GM12892 (cell line): ENCODE measurements at regions not wholly inside any gene's neighbourhood (a gene's known extent, or its start where the extent isn't known, plus 50 kb on each side); places are given as distances from the start of the nearest gene placed in this dataset.

Source experiments
- DNase-seq: peaks from one replicate; pipeline ENCODE4 v3.0.0; 2011; ENCODE audit not compliant: insufficient read length
- FAIRE-seq: peaks from 2 replicates; lab custom pipeline; 2011; peaks lifted over from hg19 to GRCh38; lab: Jason Lieb, UNC
- POLR2A ChIP-seq: IDR thresholded peaks from 2 replicates; pipeline ENCODE4 v1.6.1; 2011; ENCODE audit warnings: low read depth, low read length, control low read depth
- POLR2AphosphoS5 ChIP-seq: IDR thresholded peaks from 2 replicates; pipeline ENCODE4 v1.6.1; 2011; ENCODE audit warnings: low read depth, low read length, control low read depth
- TAF1 ChIP-seq: IDR thresholded peaks from 2 replicates; pipeline ENCODE4 v1.6.1; 2011; ENCODE audit warnings: low read depth, mild to moderate bottlenecking, control low read depth, low read length, borderline replicate concordance

DNA sequence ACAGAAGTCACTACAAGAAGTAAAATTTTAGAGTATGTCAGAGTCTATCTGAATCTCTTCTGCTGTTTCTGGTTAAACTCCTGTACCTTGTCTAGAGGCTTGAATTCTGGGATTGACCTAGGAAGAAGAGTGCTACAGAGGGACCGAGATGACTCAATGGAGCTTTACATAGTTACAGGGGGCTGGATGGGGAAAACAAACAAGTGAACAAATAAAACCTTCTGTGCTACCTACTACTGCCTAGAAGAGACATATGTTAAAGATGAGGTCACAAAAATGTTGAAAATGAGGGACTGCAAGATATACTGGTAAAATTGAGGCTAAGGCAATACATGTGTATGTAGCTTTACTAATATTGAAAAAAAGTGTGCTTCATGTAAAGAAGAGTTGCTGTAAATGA lies 265.4 kb upstream of the TFPI start:
- FAIRE-seq: no peak
- TF ChIP-seq POLR2AphosphoS5 (no peak), TAF1 (no peak), POLR2A (no peak)
- DNase-seq: no peak

DNA sequence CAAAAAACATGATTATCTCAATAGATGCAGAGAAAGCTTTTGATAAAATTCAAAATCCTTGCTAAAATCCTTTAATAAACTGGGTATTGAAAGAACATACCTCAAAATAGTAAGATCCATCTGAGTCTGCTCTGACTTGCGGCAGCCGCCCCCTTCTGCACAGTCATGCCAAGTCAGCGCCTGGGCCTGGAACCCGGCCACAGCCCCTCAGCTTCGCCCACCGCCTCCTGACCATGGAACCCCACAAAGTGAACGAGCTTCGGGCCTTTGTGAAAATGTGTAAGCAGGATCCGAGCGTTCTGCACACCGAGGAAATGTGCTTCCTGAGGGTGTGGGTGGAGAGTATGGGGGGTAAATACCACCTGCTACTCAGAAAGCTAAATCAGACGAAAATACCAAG lies 270.9 kb upstream of the TFPI start:
- no peak for DNase-seq
- no peak for TF ChIP-seq POLR2AphosphoS5
- TF ChIP-seq TAF1: no peak
- no peak for TF ChIP-seq POLR2A
- FAIRE-seq: no peak

DNA sequence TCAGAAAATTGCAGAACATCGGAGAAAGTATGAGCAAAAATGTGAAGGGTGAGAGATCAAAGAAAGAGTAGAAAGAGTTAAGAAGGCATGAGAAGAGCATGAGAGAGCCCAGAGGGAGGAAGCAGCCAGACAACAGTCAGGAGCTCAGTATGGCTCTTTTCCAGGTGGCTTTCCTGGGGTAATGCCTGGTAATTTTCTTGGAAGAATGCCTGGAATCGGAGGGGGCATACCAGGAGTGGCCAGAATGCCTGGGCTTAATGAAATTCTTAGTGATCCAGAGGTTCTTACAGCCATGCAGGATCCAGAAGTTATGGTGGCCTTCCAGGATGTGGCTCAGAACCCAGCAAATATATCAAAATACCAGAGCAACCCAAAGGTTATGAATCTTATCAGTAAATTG lies 271.8 kb upstream of the TFPI start:
- no peak for DNase-seq
- TF ChIP-seq POLR2AphosphoS5 (no peak), TAF1 (no peak), POLR2A (no peak)
- FAIRE-seq: no peak

DNA sequence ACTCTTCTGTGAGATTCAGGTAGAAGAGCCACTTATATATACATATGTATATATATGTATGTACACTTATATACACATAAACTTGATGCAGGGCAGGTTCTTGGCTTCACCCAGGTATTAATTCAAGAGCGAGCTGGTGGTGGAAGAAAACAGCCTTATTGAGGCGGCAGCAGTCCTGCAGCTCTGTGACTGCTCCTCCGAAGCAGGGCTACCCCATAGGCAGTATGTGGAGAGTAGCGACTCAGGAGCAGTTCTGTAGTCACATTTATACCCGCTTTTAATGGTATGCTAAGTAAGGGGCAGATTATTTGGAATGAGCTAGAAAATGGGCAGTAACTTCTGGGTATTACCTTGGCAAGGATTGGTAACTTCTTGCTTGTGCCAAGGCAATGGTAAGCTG lies 280.6 kb upstream of the TFPI start:
- DNase-seq (no peak), FAIRE-seq (no peak)
- no peak for TF ChIP-seq POLR2AphosphoS5
- TF ChIP-seq POLR2A: no peak
- TF ChIP-seq TAF1: no peak

DNA sequence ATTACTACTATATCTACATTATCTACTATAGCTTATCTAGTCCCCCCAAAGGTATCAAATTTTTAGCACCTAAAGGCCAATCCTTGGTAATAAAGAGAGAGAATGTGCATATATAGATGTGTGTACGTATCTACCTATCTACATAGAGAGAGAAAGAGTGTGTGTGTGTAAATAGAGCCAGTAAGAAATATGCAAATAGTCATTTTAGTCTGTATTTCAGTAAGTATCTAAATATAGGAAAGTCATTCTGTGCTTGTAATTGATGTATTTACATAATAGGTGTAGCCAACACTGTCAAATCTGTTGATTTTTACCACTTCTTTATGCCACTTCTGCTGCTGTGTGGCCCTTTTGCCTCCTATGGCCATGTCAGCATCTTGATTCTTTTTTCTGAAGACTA lies 284.5 kb upstream of the TFPI start:
- no peak for TF ChIP-seq POLR2A
- no peak for FAIRE-seq
- DNase-seq: no peak

DNA sequence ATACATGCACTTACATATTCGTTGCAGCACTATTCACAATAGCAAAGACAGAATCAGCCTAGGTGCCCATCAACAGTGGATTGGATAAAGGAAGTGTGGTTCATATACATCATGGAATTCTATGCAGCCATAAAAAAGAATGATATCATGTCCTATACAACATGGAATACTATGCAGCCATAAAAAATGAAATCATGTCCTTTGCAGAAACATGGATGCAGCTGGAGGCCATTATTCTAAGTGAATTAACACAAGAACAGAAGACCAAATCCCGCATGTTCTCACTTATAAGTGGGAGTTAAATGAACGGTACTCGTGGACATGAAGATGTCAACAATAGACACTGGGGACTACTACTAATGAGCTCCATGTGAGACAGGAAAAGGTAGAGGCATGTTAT lies 288.1 kb upstream of the TFPI start:
- no peak for TF ChIP-seq TAF1
- TF ChIP-seq POLR2AphosphoS5: no peak
- TF ChIP-seq POLR2A: no peak
- no peak for FAIRE-seq

DNA sequence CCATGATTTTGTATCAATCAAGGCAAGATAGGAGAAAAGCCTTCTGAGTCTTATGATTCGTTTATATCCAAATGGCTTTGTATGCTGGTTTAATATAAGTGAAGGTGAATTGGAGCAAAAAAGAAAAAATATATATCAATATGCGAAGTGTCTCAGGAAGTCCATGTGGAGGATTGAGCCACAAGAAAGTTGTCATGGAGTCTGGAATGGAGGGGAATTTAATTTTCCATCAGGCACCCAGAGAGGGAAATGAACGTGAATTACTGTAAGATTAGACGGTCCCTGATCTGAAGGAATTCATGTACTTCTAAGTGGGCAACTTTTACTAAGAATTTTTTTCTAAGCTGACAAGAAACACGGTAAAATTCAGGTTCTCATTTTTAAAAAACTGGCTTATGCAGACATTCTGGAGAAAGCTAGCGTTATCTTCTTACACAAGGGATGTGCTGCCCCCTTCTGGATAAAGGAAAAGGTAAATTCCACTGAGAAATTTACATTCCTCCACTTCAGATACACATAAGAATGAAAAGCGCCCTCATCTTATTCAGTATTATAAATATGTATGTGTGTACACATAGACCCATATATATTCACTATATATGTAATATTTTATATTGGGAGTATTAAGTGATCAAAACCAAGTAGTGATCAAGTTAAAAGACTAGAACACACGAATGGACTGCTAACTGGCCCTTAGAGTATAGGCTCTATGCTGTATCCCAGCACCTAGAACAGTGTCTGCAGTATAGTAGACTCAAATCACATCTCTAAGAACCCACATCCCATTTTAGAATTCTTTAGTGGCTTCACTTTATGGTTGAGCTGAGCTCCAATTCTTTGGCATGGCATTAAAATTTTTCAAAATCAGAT lies 289.0 kb upstream of the TFPI start:
- TF ChIP-seq POLR2AphosphoS5 (no peak), TAF1 (no peak), POLR2A (no peak)
- peak; percentile 48 for FAIRE-seq
- DNase-seq: no peak

More for the DNA sequence above, 288.1 kb upstream of the TFPI start:
- DNase-seq: no peak

DNA sequence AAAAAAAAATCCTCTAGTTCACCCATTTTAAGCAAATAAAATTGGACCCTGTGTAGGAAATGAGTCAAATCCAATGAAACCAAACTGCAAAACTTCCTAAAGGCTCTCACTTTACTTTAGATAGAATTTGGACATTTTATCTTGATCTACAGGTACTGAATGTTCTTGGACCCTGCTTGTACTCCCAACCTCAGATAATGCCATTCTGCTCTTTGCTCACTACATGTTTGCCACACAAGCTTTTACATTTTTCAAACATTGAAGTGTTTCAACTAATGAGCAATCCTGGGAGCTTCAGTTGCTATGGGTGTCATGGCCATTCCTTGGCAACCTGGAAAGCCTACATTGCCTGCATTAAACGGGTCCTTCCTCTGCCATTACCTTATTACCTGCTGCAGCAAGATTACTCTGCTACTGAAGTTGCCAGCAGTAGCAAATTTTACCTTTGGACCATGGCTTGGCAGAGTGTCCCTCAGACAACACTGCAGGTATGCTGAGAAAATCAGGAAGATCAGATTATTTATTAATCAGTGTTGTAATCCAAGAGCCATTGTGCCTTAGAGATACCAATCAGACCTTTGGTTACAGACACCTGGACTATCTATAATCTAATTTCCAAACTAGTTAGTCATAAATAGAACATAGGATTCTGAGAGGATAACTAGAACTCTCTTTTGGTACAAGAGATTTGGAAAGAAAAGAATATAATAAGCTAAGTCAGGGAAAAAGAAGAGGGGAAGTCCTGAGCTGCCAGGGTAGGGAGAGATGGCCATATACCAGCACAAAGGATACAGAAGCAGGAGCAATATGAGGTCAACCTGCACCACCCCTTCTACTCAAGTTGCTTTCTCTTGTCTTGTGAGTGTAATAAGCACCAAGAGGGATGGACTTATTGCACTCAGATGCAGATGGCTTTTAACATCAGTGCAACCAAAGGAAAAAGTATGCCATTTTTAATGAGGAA lies 293.3 kb upstream of the TFPI start:
- FAIRE-seq: no peak
- DNase-seq: no peak
- no peak for TF ChIP-seq POLR2AphosphoS5
- TF ChIP-seq TAF1: no peak
- no peak for TF ChIP-seq POLR2A

DNA sequence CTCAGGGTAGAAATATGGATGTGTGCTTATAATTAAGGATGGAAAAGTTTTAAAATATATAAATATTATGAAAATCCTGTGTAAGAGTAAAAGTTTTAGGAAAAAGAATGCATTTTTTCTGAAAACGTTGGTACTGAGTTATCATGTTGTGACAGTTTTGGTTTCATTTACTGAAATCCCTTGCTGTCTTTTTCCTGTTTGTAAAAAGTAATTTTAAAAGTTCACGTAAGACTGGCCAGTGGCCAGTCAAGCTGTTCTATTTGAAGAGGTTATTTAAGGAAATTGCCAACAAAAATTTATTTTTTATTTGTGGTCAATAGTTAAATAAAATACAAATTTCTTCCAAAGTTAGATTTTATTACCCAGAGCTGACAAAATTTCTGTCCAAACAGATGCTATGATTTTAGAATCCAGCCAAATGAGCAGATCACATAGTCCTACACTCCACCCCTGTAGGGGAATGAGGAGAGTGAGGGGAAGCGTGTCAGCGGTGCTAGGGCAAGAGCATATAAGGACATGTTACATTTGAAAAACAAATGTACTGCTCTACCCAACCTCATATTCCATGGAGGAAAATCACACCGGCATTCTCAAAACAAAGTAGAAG lies 297.8 kb upstream of the TFPI start:
- FAIRE-seq (no peak), DNase-seq (no peak)
- TF ChIP-seq POLR2AphosphoS5 (no peak), TAF1 (no peak), POLR2A (no peak)

DNA sequence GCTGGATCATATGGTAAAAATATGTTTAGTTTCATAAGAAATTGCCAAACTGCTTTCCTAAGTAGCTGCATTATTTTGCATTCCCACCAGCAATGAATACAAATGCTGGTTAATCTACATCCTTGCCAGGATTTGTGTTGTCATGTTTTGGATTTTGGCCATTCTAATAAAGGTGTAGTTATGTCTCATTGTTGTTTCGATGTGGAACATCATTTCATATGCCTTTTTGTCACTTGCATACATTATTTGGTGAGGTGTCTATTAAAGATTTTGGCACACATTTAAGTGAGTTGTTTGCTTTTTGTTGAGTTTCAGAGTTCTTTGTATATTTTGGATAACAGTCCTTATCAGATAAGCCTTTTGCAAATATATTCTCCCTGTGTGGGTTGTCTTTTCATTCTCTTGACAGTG lies 299.2 kb upstream of the TFPI start:
- DNase-seq (no peak), FAIRE-seq (no peak)
- TF ChIP-seq POLR2A (no peak), TAF1 (no peak), POLR2AphosphoS5 (no peak)

DNA sequence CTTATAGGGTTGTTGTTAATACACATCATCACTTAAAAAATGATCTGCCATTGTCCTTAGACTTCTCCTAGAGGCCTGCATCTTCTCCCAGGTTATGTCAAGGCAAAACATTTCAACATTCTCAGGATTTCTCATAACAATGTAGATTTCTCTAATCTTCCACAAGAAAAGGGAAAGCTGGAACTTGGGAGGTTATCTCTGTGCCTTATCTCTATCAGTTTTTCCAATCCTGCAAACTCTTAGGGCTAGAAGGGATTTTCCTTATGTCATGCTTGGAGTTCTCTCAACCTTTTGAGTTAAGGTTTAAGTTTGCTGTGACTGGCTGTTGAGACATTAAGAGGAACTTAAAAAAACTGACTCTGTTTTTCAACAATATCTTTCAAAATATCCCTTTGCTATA lies 300.6 kb upstream of the TFPI start:
- DNase-seq: no peak
- TF ChIP-seq POLR2AphosphoS5 (no peak), POLR2A (no peak)
- FAIRE-seq: no peak
